Stimulated activated effector memory CD8-positive, alpha-beta T cell treated with anti-CD3 and anti-CD28 coated beads, Interleukin-12 subunit alpha, Interleukin-12 subunit beta, amount 100 ng/mL, for 72 hours (primary cell): ENCODE measurements at regions not wholly inside any gene's neighbourhood (a gene's known extent, or its start where the extent isn't known, plus 50 kb on each side); places are given as distances from the start of the nearest gene placed in this dataset.

ENCODE experiments used
- ATAC-seq: fragments of 150-1000 bp; cut with Tn5 transposase; 2 replicates; pipeline ENCODE4 v1.10.0; 2021
- DNase-seq, 2 donors: peaks; one replicate each; pipeline ENCODE4 v3.0.0; 2021 to 2022; ENCODE audit warnings: low spot score in 2 of 2
- H3K27ac Mint-ChIP-seq: one replicate; pipeline ENCODE4 v1.8.0; 2022; ENCODE audit warnings: mild to moderate bottlenecking, mixed read lengths
- H3K36me3 Mint-ChIP-seq: one replicate; pipeline ENCODE4 v1.8.0; 2022; ENCODE audit warnings: mild to moderate bottlenecking, mixed read lengths
- H3K4me1 Mint-ChIP-seq: one replicate; pipeline ENCODE4 v1.8.0; 2022; ENCODE audit warnings: mixed read lengths
- H3K4me3 Mint-ChIP-seq: one replicate; pipeline ENCODE4 v1.8.0; 2022; ENCODE audit warnings: mild to moderate bottlenecking, mixed read lengths
- H3K9me3 Mint-ChIP-seq: one replicate; pipeline ENCODE4 v1.8.0; 2022; ENCODE audit warnings: mixed read lengths

DNA sequence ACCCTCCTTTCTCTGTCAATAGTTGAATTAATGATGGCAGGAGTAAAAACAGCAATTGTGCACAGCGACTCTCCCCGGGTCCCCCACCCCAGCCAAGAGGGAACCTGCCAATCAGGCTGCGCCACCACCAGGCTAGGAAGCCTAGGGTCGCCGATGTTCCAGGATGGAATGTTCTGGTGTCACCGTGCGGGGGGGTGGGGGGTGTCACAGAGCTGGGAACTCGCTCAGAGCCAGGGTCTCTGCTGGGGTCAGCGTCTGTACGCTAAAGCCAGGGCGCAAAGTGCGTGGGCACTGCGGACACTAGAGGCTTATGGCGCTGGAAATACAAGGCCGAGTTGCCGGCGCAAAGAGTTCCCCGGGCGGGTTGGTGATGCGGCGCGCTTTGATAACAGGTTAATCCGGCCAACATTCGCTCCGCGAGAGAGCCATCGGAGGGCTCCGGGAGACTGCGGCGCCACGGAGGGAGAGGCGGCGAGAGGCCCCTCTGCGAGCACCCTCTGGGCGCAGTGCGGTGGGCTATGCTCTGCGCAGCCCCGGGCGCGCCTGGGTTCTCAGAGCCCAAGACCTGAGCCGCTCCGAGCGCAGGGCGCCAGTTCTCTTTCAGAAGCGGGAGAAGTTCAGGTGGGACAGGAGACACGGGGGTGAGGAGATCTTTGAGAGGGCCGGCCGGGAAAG, 192.3 kb downstream of the EMX2 start:
- ATAC-seq, result no peak
- Mint-ChIP-seq H3K36me3 (no peaks in the 10 kb centered on the region), H3K9me3 (no peaks in the 10 kb centered on the region), H3K27ac (no peak overlapping the region), H3K4me3 (no peak overlapping the region), H3K4me1 (no peaks in the 10 kb centered on the region)
- DNase-seq, result no peak

- no peak for ATAC-seq
- Mint-ChIP-seq H3K27ac (no peak overlapping the region), H3K4me1 (no peaks in the 10 kb centered on the region), H3K9me3 (no peaks in the 10 kb centered on the region), H3K36me3 (no peaks in the 10 kb centered on the region), H3K4me3 (no peak overlapping the region)
- DNase-seq, result no peak
Measured at GRCh38 chr10:117736655-117737054, 194.1 kb downstream of the EMX2 start.

DNA sequence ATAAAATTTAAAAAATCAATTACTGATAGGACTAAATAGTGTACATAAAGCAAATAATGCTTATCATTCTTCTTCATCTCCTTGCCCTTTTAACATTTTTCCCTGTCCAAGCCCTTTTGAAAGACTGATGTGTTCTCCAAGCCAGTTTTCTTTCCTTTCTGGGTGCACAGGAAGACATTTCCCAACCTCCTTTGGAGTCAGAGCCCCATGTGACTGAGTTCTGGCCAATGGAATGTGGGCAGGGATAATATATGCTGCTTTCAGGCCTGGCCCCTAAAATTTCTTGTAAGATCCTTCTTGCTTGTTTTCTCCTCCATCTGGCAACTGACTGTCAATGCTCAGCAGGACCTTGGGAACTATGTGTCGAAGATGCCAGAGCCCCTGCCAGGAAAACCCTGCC, 197.5 kb downstream of the EMX2 start:
- H3K4me3 Mint-ChIP-seq, result no peak overlapping the region
- H3K27ac Mint-ChIP-seq, result no peak overlapping the region
- no peaks in the 10 kb centered on the region for H3K4me1 Mint-ChIP-seq
- no peak for DNase-seq
- H3K9me3 Mint-ChIP-seq, result no peaks in the 10 kb centered on the region
- no peaks in the 10 kb centered on the region for H3K36me3 Mint-ChIP-seq
- ATAC-seq, result no peak

- ATAC-seq (no peak), DNase-seq (no peak)
- H3K36me3 Mint-ChIP-seq, result no peaks in the 10 kb centered on the region
- H3K4me1 Mint-ChIP-seq, result no peaks in the 10 kb centered on the region
- no peak overlapping the region for H3K4me3 Mint-ChIP-seq
- no peaks in the 10 kb centered on the region for H3K9me3 Mint-ChIP-seq
- no peak overlapping the region for H3K27ac Mint-ChIP-seq
Measured at GRCh38 chr10:117740691-117741222, 198.2 kb downstream of the EMX2 start.

- H3K36me3 Mint-ChIP-seq, result no peaks in the 10 kb centered on the region
- H3K4me3 Mint-ChIP-seq, result no peak overlapping the region
- ATAC-seq (no peak), DNase-seq (no peak)
- no peaks in the 10 kb centered on the region for H3K9me3 Mint-ChIP-seq
- no peaks in the 10 kb centered on the region for H3K4me1 Mint-ChIP-seq
- no peak overlapping the region for H3K27ac Mint-ChIP-seq
Measured at GRCh38 chr10:117741524-117741923, 199.0 kb downstream of the EMX2 start.

- no peak overlapping the region for H3K4me3 Mint-ChIP-seq
- H3K27ac Mint-ChIP-seq, result no peak overlapping the region
- no peaks in the 10 kb centered on the region for H3K36me3 Mint-ChIP-seq
Measured at GRCh38 chr10:117743509-117743908, 201.0 kb downstream of the EMX2 start.

DNA sequence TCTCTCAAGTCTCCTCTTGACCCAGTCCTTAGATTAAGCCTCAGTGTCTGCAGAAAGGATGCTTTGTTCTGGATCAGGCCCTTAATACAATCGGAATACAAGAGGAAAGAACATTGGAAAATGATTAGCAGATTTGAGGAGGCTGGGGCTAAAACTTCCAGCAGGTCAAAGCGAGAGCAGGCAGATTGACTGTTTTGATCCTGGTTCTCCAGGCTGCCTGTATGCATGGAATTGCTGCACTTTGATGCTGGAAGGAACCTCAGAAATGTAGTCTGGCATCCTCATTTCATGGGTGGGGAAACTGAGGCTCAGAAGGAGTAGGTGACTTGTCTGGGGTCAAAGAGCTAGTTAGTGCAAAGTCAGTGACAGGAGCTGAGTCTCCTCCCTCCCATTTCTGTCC, 202.8 kb downstream of the EMX2 start:
- ATAC-seq (no peak), DNase-seq (no peak)
- H3K4me1 Mint-ChIP-seq, result no peaks in the 10 kb centered on the region
- no peak overlapping the region for H3K4me3 Mint-ChIP-seq
- no peaks in the 10 kb centered on the region for H3K9me3 Mint-ChIP-seq
- H3K36me3 Mint-ChIP-seq, result no peaks in the 10 kb centered on the region
- H3K27ac Mint-ChIP-seq, result no peak overlapping the region

More at GRCh38 chr10:117743509-117743908, 201.0 kb downstream of the EMX2 start:
- ATAC-seq (no peak), DNase-seq (no peak)
- Mint-ChIP-seq H3K9me3 (no peaks in the 10 kb centered on the region), H3K4me1 (no peaks in the 10 kb centered on the region)

- Mint-ChIP-seq H3K9me3 (no peaks in the 10 kb centered on the region), H3K4me1 (no peaks in the 10 kb centered on the region), H3K36me3 (no peaks in the 10 kb centered on the region), H3K27ac (no peak overlapping the region), H3K4me3 (no peak overlapping the region)
- no peak for DNase-seq
- ATAC-seq, result no peak
Measured at GRCh38 chr10:117746541-117747448, 204.2 kb downstream of the EMX2 start.

DNA sequence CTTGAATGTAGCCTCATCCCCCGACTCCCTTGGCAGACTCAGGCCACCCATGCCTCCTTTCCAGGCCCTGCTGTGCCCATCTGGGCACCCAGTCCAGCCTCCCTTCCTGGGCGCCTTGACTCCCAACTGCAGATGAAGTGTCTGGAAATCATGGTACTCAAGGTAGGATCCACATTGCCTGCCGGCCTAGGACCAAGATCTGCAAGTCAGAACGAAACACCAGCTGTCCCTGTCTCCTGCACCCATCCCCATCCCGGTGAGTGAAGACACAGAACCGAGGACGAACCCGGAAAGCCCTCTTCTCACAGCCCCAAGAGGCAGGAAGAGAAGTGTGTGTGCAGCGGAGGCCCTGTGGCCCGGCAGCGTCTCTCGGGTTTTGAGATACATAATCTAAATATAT, 205.1 kb downstream of the EMX2 start:
- H3K9me3 Mint-ChIP-seq, result no peaks in the 10 kb centered on the region
- ATAC-seq, result no peak
- H3K4me3 Mint-ChIP-seq, result no peak overlapping the region
- DNase-seq, result no peak
- H3K27ac Mint-ChIP-seq, result no peak overlapping the region
- no peaks in the 10 kb centered on the region for H3K4me1 Mint-ChIP-seq
- no peaks in the 10 kb centered on the region for H3K36me3 Mint-ChIP-seq

- ATAC-seq, result no peak
- H3K36me3 Mint-ChIP-seq, result no peaks in the 10 kb centered on the region
- no peaks in the 10 kb centered on the region for H3K4me1 Mint-ChIP-seq
- DNase-seq, result no peak
- no peak overlapping the region for H3K4me3 Mint-ChIP-seq
- H3K27ac Mint-ChIP-seq, result no peak overlapping the region
- no peaks in the 10 kb centered on the region for H3K9me3 Mint-ChIP-seq
Measured at GRCh38 chr10:117748058-117748457, 205.5 kb downstream of the EMX2 start.

- Mint-ChIP-seq H3K36me3 (no peaks in the 10 kb centered on the region), H3K4me1 (no peaks in the 10 kb centered on the region), H3K27ac (no peak overlapping the region), H3K4me3 (no peak overlapping the region), H3K9me3 (no peaks in the 10 kb centered on the region)
- ATAC-seq (no peak), DNase-seq (no peak)
Measured at GRCh38 chr10:117750616-117751015, 208.1 kb downstream of the EMX2 start.

DNA sequence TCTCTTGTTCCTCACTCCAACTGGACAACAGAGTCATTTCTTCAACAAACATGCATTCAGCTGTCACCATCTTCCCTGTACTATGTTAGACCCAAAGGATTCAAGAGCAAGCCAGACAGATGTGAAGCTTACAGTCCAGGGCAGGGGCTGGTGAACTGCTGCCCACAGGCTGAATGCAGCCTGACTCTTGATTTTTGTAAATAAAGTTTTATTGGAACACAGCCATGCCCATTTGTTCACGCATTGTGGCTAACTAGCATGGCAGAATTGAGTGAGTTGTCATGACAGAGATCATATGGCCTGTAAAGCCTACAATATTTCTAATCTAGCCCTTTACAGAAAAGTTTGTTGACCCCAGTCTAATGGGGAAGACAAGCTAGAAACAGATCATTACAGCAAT, 208.7 kb downstream of the EMX2 start:
- Mint-ChIP-seq H3K4me3 (no peak overlapping the region), H3K36me3 (no peaks in the 10 kb centered on the region), H3K9me3 (no peaks in the 10 kb centered on the region), H3K4me1 (no peaks in the 10 kb centered on the region), H3K27ac (no peak overlapping the region)
- ATAC-seq (no peak), DNase-seq (no peak)

- H3K9me3 Mint-ChIP-seq, result no peaks in the 10 kb centered on the region
- no peak overlapping the region for H3K27ac Mint-ChIP-seq
- ATAC-seq (no peak), DNase-seq (no peak)
- no peaks in the 10 kb centered on the region for H3K4me1 Mint-ChIP-seq
- H3K36me3 Mint-ChIP-seq, result no peaks in the 10 kb centered on the region
- no peak overlapping the region for H3K4me3 Mint-ChIP-seq
Measured at GRCh38 chr10:117752103-117752502, 209.6 kb downstream of the EMX2 start.

DNA sequence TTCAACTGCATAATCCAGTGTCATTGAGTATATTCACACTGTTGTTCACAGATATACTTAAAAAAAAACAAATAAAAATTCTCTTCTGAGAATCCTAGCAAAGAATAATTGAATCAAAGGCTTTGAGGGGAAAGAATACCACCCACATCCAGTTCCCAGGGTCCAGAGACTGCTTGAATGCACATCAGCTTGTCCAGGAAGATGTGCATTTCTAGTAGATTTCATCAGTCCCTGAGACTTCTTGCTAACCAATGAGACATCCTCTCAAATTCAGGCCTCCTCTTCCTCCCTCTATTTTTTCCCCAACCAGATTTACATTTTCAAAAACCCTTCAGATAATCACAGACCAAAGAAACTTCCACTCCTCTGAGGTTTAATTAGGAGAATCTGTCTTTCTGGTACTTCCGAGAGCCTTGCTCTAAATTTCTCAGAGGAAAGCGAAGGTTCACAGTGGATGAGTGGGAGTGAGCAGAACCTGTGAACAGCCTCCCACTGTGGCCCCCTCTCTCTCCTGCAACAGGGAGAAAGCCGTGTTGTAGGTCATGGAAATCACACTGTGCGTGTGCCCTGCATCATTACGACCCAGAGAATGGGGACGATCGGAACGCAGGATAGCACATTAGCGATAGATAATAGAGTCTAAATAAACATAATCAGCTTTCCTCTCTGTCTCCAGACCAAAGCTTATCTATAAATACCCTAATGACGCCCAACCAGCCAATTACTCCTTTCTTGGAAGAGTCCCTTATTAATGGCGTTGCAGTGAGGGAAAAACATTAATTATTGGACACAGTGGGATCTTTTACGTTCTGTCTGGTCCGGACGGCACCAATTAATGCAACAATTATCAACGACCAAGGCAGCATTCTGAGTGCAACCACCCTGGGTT, 212.5 kb downstream of the EMX2 start:
- Mint-ChIP-seq H3K4me3 (no peak overlapping the region), H3K27ac (no peak overlapping the region), H3K4me1 (no peaks in the 10 kb centered on the region), H3K36me3 (no peaks in the 10 kb centered on the region), H3K9me3 (no peaks in the 10 kb centered on the region)
- ATAC-seq, result no peak
- no peak for DNase-seq

- Mint-ChIP-seq H3K4me1 (no peaks in the 10 kb centered on the region), H3K36me3 (no peaks in the 10 kb centered on the region), H3K9me3 (no peaks in the 10 kb centered on the region), H3K27ac (no peak overlapping the region), H3K4me3 (no peak overlapping the region)
- DNase-seq (no peak), ATAC-seq (no peak)
Measured at GRCh38 chr10:117755659-117756014, 213.1 kb downstream of the EMX2 start.
